ENCODE measurements at regions not wholly inside any gene's neighbourhood (a gene's known extent, or its start where the extent isn't known, plus 50 kb on each side); places are given as distances from the start of the nearest gene placed in this dataset.

- ChIA-PET CTCF (no interaction called here), POLR2A (no interaction called here)
- Histone ChIP-seq H3K4me3 (ENCODE audit: low read depth, low read length) (no peak overlapping the region), H3K27me3 (ENCODE audit: control insufficient read depth, insufficient read depth, low read length) (no peaks in the 10 kb centered on the region), H3K27ac (ENCODE audit: low read depth, low read length) (no peak overlapping the region), H3K9me3 (ENCODE audit: control insufficient read depth, insufficient read depth, low read length) (no peaks in the 10 kb centered on the region)
- no peak for TF ChIP-seq CTCF (IDR thresholded peaks at IDR 0.05; ENCODE audit: low read depth, low read length)
- no peak for DNase-seq (ENCODE audit: low read depth, low spot score)
Measured at GRCh38 chr21:27192281-27192949, 225.5 kb upstream of the ADAMTS5 start.

- Histone ChIP-seq H3K27ac (ENCODE audit: low read depth, low read length) (no peak overlapping the region), H3K9me3 (ENCODE audit: control insufficient read depth, insufficient read depth, low read length) (no peaks in the 10 kb centered on the region), H3K4me3 (ENCODE audit: low read depth, low read length) (no peak overlapping the region), H3K27me3 (ENCODE audit: control insufficient read depth, insufficient read depth, low read length) (no peaks in the 10 kb centered on the region)
- DNase-seq (ENCODE audit: low read depth, low spot score): no peak
- POLR2A ChIA-PET: no interaction called here
- CTCF ChIA-PET: no interaction called here
- no peak for TF ChIP-seq CTCF (IDR thresholded peaks at IDR 0.05; ENCODE audit: low read depth, low read length)
Measured at GRCh38 chr21:27190601-27191000, 223.7 kb upstream of the ADAMTS5 start.

GRCh38 chr21:27189870-27190269 lies 223.0 kb upstream of the ADAMTS5 start:
- POLR2A ChIA-PET: no interaction called here
- no peak for DNase-seq (ENCODE audit: low read depth, low spot score)
- Histone ChIP-seq H3K27ac (ENCODE audit: low read depth, low read length) (no peak overlapping the region), H3K9me3 (ENCODE audit: control insufficient read depth, insufficient read depth, low read length) (no peaks in the 10 kb centered on the region), H3K4me3 (ENCODE audit: low read depth, low read length) (no peak overlapping the region), H3K27me3 (ENCODE audit: control insufficient read depth, insufficient read depth, low read length) (no peaks in the 10 kb centered on the region)
- CTCF ChIA-PET: no interaction called here
- no peak for TF ChIP-seq CTCF (IDR thresholded peaks at IDR 0.05; ENCODE audit: low read depth, low read length)

- DNase-seq (ENCODE audit: low read depth, low spot score): no peak
- POLR2A ChIA-PET: no interaction called here
- Histone ChIP-seq H3K4me3 (ENCODE audit: low read depth, low read length) (no peak overlapping the region), H3K27me3 (ENCODE audit: control insufficient read depth, insufficient read depth, low read length) (no peaks in the 10 kb centered on the region), H3K27ac (ENCODE audit: low read depth, low read length) (no peak overlapping the region), H3K9me3 (ENCODE audit: control insufficient read depth, insufficient read depth, low read length) (no peaks in the 10 kb centered on the region)
- CTCF ChIA-PET: no interaction called here
- TF ChIP-seq CTCF (IDR thresholded peaks at IDR 0.05; ENCODE audit: low read depth, low read length): no peak
Measured at GRCh38 chr21:27173053-27173452, 206.2 kb upstream of the ADAMTS5 start.

GRCh38 chr21:27171707-27172106 lies 204.8 kb upstream of the ADAMTS5 start:
- CTCF ChIA-PET: no interaction called here
- no peak overlapping the region for H3K27ac ChIP-seq (ENCODE audit: low read depth, low read length)
- no peak overlapping the region for H3K4me3 ChIP-seq (ENCODE audit: low read depth, low read length)
- POLR2A ChIA-PET: no interaction called here
- no peak for TF ChIP-seq CTCF (IDR thresholded peaks at IDR 0.05; ENCODE audit: low read depth, low read length)
- H3K9me3 ChIP-seq (ENCODE audit: control insufficient read depth, insufficient read depth, low read length): no peaks in the 10 kb centered on the region
- DNase-seq (ENCODE audit: low read depth, low spot score): no peak
- H3K27me3 ChIP-seq (ENCODE audit: control insufficient read depth, insufficient read depth, low read length): no peaks in the 10 kb centered on the region
